HL-60 (cell line): ENCODE measurements at regions not wholly inside any gene's neighbourhood (a gene's known extent, or its start where the extent isn't known, plus 50 kb on each side); places are given as distances from the start of the nearest gene placed in this dataset.
"Not testable (repeated sequence)": the region's sequence is repeated elsewhere in the genome, so short reads cannot be mapped to it uniquely, and the experiment has no call there.

ENCODE experiments used
- CTCF ChIP-seq: IDR thresholded peaks from one replicate; pipeline ENCODE4 v1.5.1; 2011; ENCODE audit warnings: low read length, control low read depth, inconsistent platforms; ENCODE audit not compliant: insufficient read depth
- GABPA ChIP-seq: IDR thresholded peaks from 2 replicates; pipeline ENCODE4 v1.6.1; 2012; ENCODE audit warnings: low read depth
- POLR2AphosphoS5 ChIP-seq: IDR thresholded peaks from 2 replicates; pipeline ENCODE4 v1.6.1; 2012; ENCODE audit warnings: low read depth
- REST ChIP-seq: IDR thresholded peaks from 2 replicates; pipeline ENCODE4 v1.6.1; 2012; ENCODE audit warnings: low read depth; ENCODE audit not compliant: insufficient replicate concordance

GRCh38 chr9:38170155-38170554 is 101.1 kb upstream of the SHB start:
- TF ChIP-seq POLR2AphosphoS5, GABPA, CTCF, REST: not testable (repeated sequence)
